HG03196 (cell line): ENCODE measurements at regions not wholly inside any gene's neighbourhood (a gene's known extent, or its start where the extent isn't known, plus 50 kb on each side); places are given as distances from the start of the nearest gene placed in this dataset.
"Not testable (repeated sequence)": the region's sequence is repeated elsewhere in the genome, so short reads cannot be mapped to it uniquely, and the experiment has no call there.

ENCODE experiments used
- ATAC-seq: cut with Tn5 transposase; IDR thresholded peaks from one replicate; pipeline ENCODE4 v1.9.1; 2021; ENCODE audit not compliant: unreplicated experiment

DNA sequence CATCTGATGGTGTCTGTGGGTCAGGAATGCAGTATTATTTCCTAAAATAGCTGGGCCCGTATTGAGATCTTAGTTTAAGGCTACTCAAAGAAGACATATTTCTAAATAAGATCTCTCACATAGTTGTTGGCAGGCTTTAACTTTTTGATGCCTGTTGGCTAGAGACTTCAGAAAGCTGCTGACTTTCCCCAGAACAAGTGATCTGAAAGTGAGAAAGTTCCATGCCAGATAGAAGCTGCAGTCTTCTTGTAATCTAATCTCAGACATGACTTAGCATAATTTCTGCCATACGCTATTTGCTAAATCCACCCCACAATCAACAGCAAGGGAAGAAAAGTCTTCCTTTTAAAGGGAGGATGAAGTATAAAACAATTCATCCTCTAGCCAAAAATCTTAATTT, 867.1 kb downstream of the IGSF11 start:
- ATAC-seq: no peak

DNA sequence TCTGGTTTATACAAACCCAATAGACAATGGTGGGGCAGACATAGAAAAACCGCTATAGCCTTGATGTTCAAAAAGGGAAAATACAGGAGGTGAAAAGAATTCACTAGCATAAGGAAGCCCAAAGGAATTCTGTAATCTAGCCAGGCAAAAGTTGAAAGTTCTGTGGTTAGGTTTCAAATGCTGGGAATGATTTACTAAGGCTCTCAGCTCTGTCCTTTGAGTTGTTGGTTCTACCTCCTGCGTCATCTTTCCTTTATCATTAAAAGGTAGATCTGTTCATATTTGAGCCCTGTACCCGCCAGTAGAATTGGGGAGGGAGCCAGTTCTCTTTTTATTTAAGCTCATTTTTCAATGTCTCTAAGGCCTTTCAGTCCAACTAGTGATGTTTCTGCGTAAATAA, 866.5 kb downstream of the IGSF11 start:
- no peak for ATAC-seq

GRCh38 chr3:118171236-118171852, 863.3 kb downstream of the IGSF11 start:
- ATAC-seq: no peak

DNA sequence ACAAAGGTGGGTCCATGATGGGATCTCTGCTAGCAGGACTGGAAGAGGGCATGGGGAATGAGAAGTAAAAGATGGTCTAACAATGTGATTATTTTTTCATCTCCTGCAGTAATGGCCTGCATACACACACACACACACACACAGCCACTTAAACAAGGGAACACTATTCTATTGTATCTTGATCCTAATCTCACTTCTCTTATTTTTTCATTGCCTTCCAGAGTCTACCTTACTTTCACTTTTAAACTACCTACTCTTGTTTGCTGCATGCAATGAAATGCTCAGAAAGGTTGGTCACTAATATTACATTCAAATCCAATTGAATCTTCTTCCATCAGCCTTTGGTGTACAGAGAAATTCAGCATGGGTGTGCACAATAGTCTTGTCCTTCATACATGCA, 853.8 kb downstream of the IGSF11 start:
- ATAC-seq: no peak

DNA sequence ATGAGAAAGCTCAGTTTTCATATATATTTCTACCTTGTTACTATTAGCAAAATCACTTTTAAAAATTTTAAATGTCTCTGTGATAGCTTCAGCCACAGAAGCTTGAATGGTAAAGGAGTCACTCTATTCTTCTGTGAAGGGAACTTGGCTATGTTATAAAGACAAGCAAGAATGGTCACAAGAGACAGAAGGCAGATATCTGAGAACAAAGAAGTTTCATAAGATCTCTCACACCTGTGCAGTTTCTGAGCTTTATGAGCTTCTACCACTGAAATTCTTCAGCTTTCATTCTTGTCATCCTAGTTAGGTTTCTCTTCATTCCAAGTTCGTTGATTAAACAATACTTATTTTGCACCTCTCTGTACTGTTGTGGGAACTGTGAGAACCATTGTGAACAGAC, 853.4 kb downstream of the IGSF11 start:
- ATAC-seq: no peak

- no peak for ATAC-seq
These were observed 848.6 kb downstream of the IGSF11 start for GRCh38 chr3:118186051-118186450.

GRCh38 chr3:118187221-118187620, 847.4 kb downstream of the IGSF11 start:
- no peak for ATAC-seq

GRCh38 chr3:118196183-118196582, 838.5 kb downstream of the IGSF11 start:
- ATAC-seq: no peak

DNA sequence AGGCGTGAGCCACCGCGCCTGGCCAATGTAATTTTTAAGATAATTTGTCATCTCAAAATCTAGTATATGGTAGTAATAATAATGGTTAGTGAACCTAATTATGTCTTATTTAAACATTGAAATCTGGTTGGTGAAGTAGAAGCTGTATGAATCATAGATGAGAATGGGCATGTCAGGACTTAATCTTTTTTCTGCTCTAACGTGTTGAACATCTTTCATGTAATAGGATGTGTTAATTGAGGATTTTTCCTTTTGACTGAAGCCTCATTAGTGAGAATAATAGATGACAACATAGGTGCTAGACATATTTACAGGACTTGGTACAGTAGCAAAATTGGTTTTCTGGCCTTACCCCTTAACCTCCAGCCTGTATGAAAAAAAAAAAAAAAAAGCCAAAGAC, 835.6 kb downstream of the IGSF11 start:
- no peak for ATAC-seq

GRCh38 chr3:118204052-118204656, 830.5 kb downstream of the IGSF11 start:
- no peak for ATAC-seq

GRCh38 chr3:118207271-118207670, 827.4 kb downstream of the IGSF11 start:
- ATAC-seq: no peak

- no peak for ATAC-seq
These were observed 826.0 kb downstream of the IGSF11 start for GRCh38 chr3:118208642-118209041.

- ATAC-seq: no peak
These were observed 820.8 kb downstream of the IGSF11 start for GRCh38 chr3:118213892-118214291.

DNA sequence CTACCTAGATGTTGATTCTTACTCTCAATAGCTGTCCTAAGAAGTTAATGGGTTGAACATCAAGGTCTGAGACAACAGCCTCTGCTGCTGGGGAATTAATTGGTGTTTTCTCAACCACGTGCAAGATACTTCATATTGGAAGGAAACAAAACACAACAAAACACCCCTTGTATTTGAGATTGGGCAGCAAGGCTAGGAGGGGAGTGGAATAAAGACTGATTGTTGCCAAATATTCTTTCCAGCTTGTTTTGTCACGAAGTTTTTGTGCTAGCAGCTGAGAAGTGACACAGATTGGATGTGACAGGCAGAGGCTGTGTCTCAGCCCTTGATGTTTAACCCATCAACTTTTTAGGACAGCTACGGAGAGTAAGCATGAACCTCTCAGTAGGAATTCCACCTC, 808.4 kb downstream of the IGSF11 start:
- ATAC-seq: no peak

DNA sequence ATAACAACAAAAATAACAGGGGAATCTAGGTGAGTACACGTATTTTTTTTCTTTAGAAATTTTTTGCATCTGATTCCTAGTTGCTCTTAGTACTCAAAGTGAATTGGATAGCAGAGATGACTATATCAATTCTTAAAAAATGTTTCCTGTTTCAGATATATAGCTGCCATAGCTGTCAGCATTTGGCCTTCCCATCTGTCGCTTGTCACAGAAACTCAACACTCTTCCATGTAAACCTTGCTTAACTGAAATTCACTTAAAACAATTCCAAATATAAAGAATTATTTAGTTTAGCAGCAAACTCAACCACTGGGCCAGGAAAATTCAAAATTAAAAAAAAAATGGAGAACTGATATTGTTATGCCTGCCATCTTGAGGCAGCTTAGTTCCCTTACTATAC, 807.5 kb downstream of the IGSF11 start:
- no peak for ATAC-seq

DNA sequence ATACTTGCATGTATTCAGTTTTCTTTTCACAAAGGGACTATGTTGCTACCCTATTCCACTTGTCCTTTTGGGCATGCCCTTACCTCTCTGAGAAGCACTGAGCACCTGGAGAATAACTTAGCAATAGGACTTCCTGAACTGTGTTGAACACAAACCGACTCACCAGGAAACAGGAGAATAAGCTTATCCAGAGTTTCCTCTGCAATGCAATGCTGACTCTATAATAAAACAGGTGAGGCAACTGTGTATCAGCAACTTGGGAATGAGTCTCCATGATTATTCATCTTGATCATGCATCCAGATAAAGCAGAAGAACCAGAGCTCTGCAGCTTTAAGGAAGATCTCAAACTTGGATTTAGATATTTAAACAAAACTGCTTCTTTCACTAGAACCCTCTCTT, 806.5 kb downstream of the IGSF11 start:
- ATAC-seq: no peak

DNA sequence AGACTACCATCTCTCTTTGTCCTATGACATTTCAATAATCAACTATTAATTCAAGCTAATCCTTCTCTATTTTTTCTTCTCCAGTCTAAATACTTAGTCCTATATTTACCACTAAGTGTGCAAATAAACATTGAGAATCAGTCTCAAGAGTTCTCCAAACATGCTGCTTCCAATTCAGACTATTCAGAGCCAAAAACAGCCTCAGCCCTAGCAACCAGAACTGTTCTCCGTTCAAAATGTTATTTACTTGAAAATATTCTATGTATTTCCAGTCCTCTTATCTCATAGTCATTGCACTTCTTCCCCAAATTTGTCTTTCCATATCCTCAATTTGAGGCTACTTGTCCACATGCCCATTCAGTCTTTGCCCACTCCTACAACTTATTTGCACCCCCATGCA, 805.5 kb downstream of the IGSF11 start:
- ATAC-seq: no peak

- no peak for ATAC-seq
These were observed 803.1 kb downstream of the IGSF11 start for GRCh38 chr3:118231578-118231977.

GRCh38 chr3:118239253-118239652, 795.4 kb downstream of the IGSF11 start:
- ATAC-seq: no peak

- no peak for ATAC-seq
These were observed 789.9 kb downstream of the IGSF11 start for GRCh38 chr3:118244761-118245160.

DNA sequence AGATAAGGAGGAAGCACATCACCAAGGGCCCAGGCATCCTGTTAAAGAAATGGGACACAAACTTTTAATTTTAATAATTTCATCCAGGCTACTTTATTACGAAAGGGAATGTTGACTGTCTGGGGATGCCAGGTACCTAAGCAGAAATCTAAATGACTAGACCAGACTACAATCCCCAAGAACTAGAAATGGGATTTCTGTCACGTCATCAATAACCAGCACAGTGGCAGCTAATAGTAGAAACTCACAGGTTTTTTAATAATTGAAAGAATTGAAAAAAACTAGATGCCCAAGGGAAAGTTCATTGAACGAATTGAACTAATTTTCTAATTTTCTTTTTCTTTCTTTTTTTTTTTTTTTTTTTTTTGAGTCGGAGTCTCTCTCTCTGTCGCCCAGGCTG, 789.3 kb downstream of the IGSF11 start:
- no peak for ATAC-seq

DNA sequence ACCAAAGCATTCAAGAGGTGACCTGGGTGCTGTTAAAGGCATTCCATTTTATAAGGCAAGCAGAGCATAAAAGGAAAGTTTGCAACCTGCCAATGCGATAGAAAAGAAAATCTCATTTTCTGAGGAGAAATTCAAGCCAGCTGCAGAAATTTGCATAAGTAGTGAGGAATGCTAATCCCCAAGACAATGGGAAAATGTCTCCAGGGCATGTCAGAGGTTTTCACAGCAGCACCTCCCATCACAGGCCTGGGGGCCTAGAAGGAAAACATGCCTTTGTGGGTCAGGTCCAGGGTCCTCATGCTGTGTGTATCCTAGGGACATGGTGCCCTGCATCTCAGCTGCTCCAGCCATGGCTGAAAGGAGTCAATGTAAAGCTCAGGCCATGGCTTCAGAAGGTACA, 775.8 kb downstream of the IGSF11 start:
- ATAC-seq: not testable (repeated sequence)

DNA sequence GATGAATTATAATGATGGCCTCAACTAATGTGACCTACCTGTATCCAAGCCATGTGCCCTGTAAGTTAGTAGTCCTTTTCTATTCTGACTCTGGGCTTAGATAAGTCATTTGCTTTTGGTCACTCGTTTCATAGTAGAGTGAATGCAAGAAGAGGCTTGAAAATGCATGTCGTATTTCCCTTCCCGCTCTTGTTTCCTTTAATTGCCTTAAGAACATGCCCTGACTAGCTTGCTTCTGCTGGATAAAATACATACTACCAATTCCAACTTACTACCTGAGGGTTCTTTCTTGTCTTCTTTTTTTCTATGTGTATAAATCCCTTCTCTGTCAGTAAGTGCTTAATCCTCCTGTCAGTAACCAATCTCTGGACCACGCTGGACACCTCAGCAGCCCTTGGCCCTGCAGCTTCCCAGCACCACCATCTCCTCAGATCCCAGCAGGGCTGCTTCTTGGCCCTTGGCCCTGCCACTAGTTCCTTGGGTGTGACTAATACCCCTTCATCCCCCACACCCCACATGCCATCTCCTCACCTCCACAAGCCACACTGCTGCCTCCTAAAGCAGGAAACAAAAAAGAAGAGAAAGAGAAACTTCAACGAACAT, 771.7 kb downstream of the IGSF11 start:
- ATAC-seq: no peak
